Common myeloid progenitor, CD34-positive (primary cell): ENCODE measurements at regions not wholly inside any gene's neighbourhood (a gene's known extent, or its start where the extent isn't known, plus 50 kb on each side); places are given as distances from the start of the nearest gene placed in this dataset.

ENCODE experiments used
- CTCF ChIA-PET: fragments of 350-600 bp; sonication (Branson Sonifier 250); formaldehyde crosslinking; loops from one replicate; lab custom pipeline; 2021; ENCODE audit warnings: antibody characterized with exemption; lab: Charles Lee
- POLR2A ChIA-PET: fragments of 350-600 bp; sonication (Branson Sonifier 250); formaldehyde crosslinking; loops from one replicate; lab custom pipeline; 2021; ENCODE audit warnings: antibody characterized with exemption; lab: Charles Lee
- DNase-seq, 3 donors: peaks; one replicate each; pipeline versions ENCODE4 v3.0.0 to v3.0.0-alpha.2; 2013
- H3K27ac ChIP-seq, 2 experiments: 1 replicate in 1 of 2; 2 replicates in 1 of 2; pipeline ENCODE4 v1.7.0; 2013; ENCODE audit warnings: inconsistent platforms in 2 of 2, low read length in 2 of 2, mild to moderate bottlenecking in 2 of 2, low read depth in 1 of 2, moderate library complexity in 1 of 2; ENCODE audit not compliant: severe bottlenecking in 2 of 2, insufficient read depth in 1 of 2, poor library complexity in 1 of 2
- H3K27me3 ChIP-seq, 5 experiments: replicated peaks in 2 of 5; 1 replicate in 3 of 5; 2 replicates in 2 of 5; pipeline versions ENCODE4 v1.6.1 to v1.7.0; 2013; ENCODE audit warnings: low read length in 4 of 5, mild to moderate bottlenecking in 2 of 5, moderate library complexity in 2 of 5, inconsistent platforms in 1 of 5; ENCODE audit not compliant: insufficient read depth in 5 of 5, control insufficient read depth in 4 of 5
- H3K36me3 ChIP-seq, 4 experiments: 1 replicate in 2 of 4; 2 replicates in 2 of 4; pipeline versions ENCODE4 v1.6.1 to v1.7.0; 2013; ENCODE audit warnings: low read length in 3 of 4, control low read depth in 1 of 4, mild to moderate bottlenecking in 1 of 4; ENCODE audit not compliant: control insufficient read depth in 4 of 4, insufficient read depth in 4 of 4
- H3K4me1 ChIP-seq, 4 experiments: 1 replicate in 3 of 4; 2 replicates in 1 of 4; pipeline versions ENCODE4 v1.6.1 to v1.7.1; 2013; ENCODE audit warnings: low read length in 3 of 4, mild to moderate bottlenecking in 3 of 4, control low read depth in 1 of 4, inconsistent platforms in 1 of 4, moderate library complexity in 1 of 4; ENCODE audit not compliant: control insufficient read depth in 4 of 4, insufficient read depth in 4 of 4; ENCODE audit errors: control extremely low read depth in 1 of 4
- H3K4me3 ChIP-seq, 7 experiments: 1 replicate in 4 of 7; 2 replicates in 3 of 7; pipeline versions ENCODE4 v1.5.1 to v1.7.0; 2013; ENCODE audit warnings: mild to moderate bottlenecking in 7 of 7, low read length in 6 of 7, moderate library complexity in 6 of 7, inconsistent platforms in 2 of 7, low read depth in 2 of 7, control low read depth in 1 of 7; ENCODE audit not compliant: insufficient read depth in 4 of 7, control insufficient read depth in 1 of 7; ENCODE audit errors: extremely low read depth in 1 of 7
- H3K9me3 ChIP-seq, 5 experiments: 1 replicate in 4 of 5; 2 replicates in 1 of 5; pipeline versions ENCODE4 v1.6.1 to v1.7.1; 2013; ENCODE audit warnings: low read length in 4 of 5, mild to moderate bottlenecking in 2 of 5, inconsistent platforms in 1 of 5, low read depth in 1 of 5, moderate library complexity in 1 of 5; ENCODE audit not compliant: control insufficient read depth in 4 of 5, insufficient read depth in 2 of 5; ENCODE audit errors: control extremely low read depth in 1 of 5
- WGBS: methylation state at CpG from one replicate; pipeline ENCODE4 v1.1.5; 2013; ENCODE audit not compliant: insufficient coverage; 5-methylcytosine and 5-hydroxymethylcytosine counted together

DNA sequence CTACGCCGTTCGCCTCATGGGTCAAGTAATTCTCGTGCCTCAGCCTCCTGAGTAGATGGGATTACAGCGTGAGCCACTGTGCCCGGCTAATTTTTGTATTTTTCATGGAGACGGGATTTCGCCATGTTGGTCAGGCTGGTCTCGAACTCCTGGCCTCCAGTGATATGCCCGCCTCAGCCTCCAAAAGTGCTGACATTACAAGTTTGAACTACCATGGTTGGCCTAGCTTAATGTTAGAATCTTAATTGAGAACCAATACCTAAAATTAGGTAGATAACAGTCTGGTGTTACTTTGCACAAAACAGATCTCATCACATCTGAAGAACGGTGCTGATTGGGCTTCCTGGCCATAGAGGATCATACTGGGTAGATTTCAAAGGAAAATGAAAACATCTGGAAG, 184.9 kb downstream of the VEGFC start:
- Histone ChIP-seq H3K9me3 (no peaks in the 10 kb centered on the region), H3K27ac (no peak overlapping the region), H3K4me1 (no peaks in the 10 kb centered on the region), H3K4me3 (no peak overlapping the region), H3K27me3 (no peaks in the 10 kb centered on the region), H3K36me3 (no peaks in the 10 kb centered on the region)
- WGBS = 98% methylated on average over 10 of the region's 11 CpGs
- DNase-seq = no peak
- ChIA-PET POLR2A (no interaction called here), CTCF (no interaction called here)

DNA sequence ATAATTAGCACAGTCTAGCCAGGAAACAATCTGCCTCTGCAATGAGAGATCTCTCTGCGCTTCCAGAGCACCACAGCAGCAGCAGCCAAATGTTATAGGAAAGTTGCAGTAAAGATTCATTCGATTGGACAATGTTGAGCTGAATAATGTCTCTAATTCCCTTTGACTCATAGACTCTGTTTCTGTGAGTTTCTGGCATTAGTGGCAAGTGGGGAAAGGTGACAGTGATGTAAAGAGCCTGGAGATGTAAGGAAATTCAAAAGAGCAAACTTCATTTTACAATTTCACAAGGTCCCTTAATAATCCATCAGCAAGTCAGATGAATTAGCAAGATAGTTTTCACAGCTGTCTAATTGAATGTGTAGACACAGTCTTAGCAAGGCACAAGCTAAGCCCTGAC, 184.4 kb downstream of the VEGFC start:
- Histone ChIP-seq H3K27ac (no peak overlapping the region), H3K4me3 (no peak overlapping the region), H3K36me3 (no peaks in the 10 kb centered on the region), H3K27me3 (no peaks in the 10 kb centered on the region), H3K9me3 (no peaks in the 10 kb centered on the region), H3K4me1 (no peaks in the 10 kb centered on the region)
- ChIA-PET POLR2A (no interaction called here), CTCF (no interaction called here)
- 100% methylated on average over 1 of the region's 2 CpGs for WGBS
- no peak for DNase-seq

DNA sequence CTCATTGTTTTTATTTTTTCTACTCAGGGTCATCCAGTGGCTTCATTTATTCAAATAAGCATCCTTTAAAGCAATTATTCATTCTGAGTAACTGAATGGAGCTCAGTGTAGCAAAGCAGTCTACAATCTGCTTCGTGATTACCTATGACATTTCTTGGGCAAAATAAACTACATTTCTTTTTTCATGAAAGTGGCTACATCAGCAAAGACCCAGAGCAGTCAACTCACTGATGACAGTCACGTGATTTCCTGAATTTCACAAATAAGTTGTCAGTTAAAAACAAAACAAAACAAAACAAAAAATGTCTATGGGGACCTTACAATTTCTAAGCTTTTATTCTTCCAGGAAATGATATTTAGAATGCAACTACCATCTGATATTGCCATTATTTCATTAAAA, 182.1 kb downstream of the VEGFC start:
- Histone ChIP-seq H3K4me3 (no peak overlapping the region), H3K27me3 (no peaks in the 10 kb centered on the region), H3K4me1 (no peaks in the 10 kb centered on the region), H3K27ac (no peak overlapping the region), H3K9me3 (no peaks in the 10 kb centered on the region), H3K36me3 (no peaks in the 10 kb centered on the region)
- WGBS = 82% methylated on average over 2 of the region's 2 CpGs
- POLR2A ChIA-PET = no interaction called here
- CTCF ChIA-PET = no interaction called here
- no peak for DNase-seq

DNA sequence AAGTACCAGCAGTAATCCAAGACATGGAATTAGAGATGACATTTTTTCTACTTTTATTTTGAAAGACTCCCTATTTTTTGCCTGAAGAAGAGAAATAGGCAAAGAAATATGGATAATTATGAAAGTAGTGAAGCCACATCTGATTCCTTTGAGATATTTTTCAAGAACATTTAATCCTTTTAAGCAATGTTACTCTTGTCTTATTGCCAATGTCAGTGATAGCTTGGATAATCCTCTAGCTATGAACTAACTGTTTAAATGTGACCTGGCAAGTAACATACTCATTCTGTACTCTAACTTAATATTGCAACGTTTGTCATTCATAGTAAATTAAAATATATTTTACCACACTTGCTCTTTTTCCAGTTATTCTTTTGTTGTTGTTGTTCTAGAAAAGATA, 181.3 kb downstream of the VEGFC start:
- no peak for DNase-seq
- CTCF ChIA-PET = no interaction called here
- Histone ChIP-seq H3K4me3 (no peak overlapping the region), H3K4me1 (no peaks in the 10 kb centered on the region), H3K36me3 (no peaks in the 10 kb centered on the region), H3K27ac (no peak overlapping the region), H3K9me3 (no peaks in the 10 kb centered on the region), H3K27me3 (no peaks in the 10 kb centered on the region)
- WGBS = no CpG with 5 or more reads among the region's 1 CpG
- POLR2A ChIA-PET = no interaction called here

DNA sequence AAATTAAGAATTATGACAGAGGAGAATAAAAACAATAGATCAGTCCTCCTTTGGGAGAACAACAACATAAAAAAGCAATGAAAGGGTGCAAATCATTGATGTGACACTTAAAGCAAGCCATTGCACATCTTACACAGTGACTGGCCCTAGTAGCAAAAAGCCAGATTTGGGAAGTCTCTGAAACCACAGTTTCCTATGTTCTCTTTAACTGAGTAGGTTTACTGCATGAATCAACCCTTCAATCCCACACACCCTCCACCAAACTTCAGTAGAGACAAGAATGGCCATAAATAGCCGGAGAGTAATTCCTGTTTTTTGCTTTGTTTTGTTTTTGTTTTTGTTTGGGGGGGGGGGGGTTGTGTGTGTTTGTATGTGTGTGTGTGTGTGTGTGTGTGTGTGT, 180.8 kb downstream of the VEGFC start:
- Histone ChIP-seq H3K36me3 (no peaks in the 10 kb centered on the region), H3K27me3 (no peaks in the 10 kb centered on the region), H3K9me3 (no peaks in the 10 kb centered on the region), H3K27ac (no peak overlapping the region), H3K4me1 (no peaks in the 10 kb centered on the region), H3K4me3 (no peak overlapping the region)
- ChIA-PET POLR2A (no interaction called here), CTCF (no interaction called here)
- peak in 2 of 3 donors; percentile 1 to 2 for DNase-seq
- no CpG with 5 or more reads among the region's 1 CpG for WGBS

DNA sequence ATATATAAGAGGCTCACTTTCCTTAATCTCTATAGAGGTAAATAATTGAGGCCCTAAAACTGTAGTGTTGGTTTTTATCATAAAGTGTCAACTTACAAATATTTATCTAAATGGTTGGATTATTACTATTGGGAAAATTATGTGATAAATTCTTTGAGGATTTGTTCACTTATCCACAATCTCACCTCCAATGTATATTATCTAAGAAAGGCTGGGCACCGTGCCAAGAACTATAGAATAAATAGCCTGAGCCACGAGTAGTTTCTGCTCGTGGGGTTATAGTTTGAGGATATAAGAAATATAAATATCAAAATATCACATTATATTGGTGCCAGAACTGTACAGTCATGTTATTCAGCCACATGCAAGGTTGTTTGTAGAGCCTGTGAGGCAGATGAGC, 177.9 kb downstream of the VEGFC start:
- Histone ChIP-seq H3K27me3 (no peaks in the 10 kb centered on the region), H3K9me3 (no peaks in the 10 kb centered on the region), H3K27ac (no peak overlapping the region), H3K4me3 (no peak overlapping the region), H3K4me1 (no peaks in the 10 kb centered on the region), H3K36me3 (no peaks in the 10 kb centered on the region)
- CTCF ChIA-PET = no interaction called here
- POLR2A ChIA-PET = no interaction called here
- WGBS = no CpG with 5 or more reads among the region's 3 CpGs
- DNase-seq = no peak

DNA sequence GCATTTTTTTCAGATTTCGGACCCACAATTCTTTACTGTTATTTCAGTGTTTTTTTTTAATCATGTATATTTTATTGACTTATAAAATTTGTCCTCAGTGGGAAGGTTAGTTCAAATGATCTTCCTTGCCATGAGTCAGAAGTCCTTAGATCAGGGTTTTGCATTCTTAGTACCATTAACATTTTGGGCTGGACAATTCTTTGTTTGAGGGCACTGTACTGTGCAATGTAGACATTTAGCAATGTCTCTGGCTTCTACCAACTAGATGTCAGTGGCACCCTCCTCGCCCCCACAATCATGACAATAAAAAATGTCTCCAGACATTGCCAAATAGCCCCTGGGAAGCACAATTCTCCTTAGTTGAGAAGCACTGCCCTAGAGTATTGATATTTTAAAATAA, 176.6 kb downstream of the VEGFC start:
- no peak overlapping the region for H3K4me3 ChIP-seq
- no peak overlapping the region for H3K27ac ChIP-seq
- no peak for DNase-seq
- no peaks in the 10 kb centered on the region for H3K36me3 ChIP-seq
- no peaks in the 10 kb centered on the region for H3K9me3 ChIP-seq
- WGBS = 60% methylated on average over 1 of the region's 2 CpGs
- POLR2A ChIA-PET = no interaction called here
- CTCF ChIA-PET = no interaction called here
- no peaks in the 10 kb centered on the region for H3K27me3 ChIP-seq
- H3K4me1 ChIP-seq = no peaks in the 10 kb centered on the region
